ENCODE measurements at regions not wholly inside any gene's neighbourhood (a gene's known extent, or its start where the extent isn't known, plus 50 kb on each side); places are given as distances from the start of the nearest gene placed in this dataset.

- TF ChIP-seq CTCF (IDR thresholded peaks at IDR 0.05) (no peak), POLR2A (IDR thresholded peaks at IDR 0.05) (no peak), EP300 (IDR thresholded peaks at IDR 0.05) (no peak)
These were observed 220.4 kb upstream of the MYOCD start for GRCh38 chr17:12445331-12445730.
